Middle frontal gyrus (tissue), 1 donor: ENCODE measurements at regions not wholly inside any gene's neighbourhood (a gene's known extent, or its start where the extent isn't known, plus 50 kb on each side); places are given as distances from the start of the nearest gene placed in this dataset.

Source experiments
- DNase-seq: peaks from one replicate; pipeline ENCODE4 v3.0.0-alpha.2; 2015; ENCODE audit warnings: low spot score; ENCODE audit errors: extremely low spot score

DNA sequence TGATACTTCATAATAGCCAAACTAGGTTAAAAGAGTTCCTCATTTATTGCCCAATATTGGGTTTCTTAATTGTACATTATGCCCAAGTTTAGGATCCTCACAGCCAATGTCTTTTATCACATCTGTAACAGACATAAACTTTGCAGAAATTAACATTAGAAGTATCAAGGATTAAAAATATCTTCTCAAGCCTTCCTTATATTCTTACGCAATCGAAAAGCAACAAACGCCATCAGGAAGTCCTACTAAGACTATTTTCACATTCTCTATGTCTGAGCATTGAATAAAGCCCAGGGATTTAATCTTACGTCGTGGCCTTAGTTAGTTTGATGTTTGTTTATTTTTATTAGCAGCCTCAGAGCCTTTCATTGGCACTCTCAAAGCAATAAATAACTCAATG is 1660.4 kb upstream of the MIR17HG start:
- no peak for DNase-seq

GRCh38 chr13:89688918-89689317 is 1658.6 kb upstream of the MIR17HG start:
- DNase-seq: no peak

DNA sequence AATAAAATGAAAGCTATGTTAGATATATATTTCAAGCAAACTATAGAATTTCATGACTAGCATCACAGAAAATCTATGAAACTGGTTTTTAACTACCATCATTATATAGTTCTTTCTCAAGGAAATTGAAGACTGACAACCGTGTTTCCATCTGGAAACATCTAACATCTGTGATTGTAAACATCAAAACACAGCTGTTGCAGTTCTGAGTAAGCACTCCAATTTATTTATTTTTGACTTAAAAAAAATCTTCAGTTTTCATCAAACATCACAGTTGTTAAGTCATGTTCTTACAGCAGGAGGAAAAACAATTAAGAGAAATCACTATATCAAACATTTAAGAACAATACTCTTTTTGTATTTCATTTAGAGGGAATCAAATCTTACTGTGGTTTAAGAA is 1653.0 kb upstream of the MIR17HG start:
- DNase-seq: no peak

DNA sequence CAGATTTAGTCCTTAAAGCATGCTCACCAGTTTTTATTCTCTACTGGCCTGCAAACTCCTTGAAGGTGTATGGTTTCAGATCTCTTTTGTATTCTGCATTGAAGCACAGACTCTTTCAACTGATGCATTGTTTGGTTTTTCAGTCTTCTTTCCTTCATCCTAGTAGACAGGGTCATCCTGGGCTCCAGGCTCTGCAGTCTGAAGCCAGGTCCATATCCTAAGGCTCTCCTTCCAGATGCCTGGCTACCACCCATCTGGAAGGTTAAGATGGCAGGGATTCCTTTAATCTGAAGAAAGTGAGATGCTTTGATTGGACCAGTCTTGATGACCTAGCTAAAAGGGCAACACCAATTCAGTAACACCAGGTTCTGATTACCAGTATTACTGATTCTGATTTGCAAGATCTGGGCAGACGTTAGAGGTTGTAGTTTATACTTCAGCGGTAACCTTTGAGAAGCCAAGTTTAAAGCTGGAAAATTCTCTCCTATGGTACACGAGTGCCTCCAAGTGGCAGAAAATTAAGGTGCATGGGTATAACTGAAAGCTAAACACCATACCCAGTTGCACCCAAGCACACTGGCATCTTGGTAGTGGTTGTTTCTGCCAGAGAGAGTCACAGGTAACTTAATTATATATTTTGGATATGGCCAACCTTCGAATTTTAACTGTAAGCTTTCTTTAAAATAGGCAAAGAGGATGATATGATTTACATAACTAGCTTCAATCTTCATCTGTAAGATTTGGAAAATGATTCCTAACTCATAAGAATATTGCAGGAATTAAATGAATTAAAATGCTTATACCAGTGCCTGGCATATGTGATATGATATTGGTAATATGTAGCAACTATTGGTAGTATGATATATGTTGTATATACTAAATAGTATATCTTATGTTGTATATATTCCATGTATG is 1651.9 kb upstream of the MIR17HG start:
- no peak for DNase-seq

DNA sequence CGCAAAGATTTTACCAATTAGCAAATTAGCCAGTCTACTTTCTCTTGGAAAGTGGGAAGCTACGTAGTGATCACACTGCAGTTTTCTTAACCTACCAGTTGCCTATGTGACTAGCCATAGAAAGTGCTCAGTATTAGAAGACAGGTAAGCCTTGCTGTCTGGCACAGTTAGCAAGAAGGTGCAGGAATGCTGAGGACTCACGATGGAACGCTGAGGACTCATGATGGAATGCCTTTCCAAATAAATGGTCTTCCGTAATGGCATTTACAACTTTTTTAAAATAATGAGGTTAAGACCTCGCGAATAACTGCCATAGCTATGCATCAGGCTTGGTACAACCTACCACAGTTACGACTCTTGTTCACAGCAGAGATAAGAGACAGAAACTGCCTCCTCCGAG is 1645.6 kb upstream of the MIR17HG start:
- no peak for DNase-seq

DNA sequence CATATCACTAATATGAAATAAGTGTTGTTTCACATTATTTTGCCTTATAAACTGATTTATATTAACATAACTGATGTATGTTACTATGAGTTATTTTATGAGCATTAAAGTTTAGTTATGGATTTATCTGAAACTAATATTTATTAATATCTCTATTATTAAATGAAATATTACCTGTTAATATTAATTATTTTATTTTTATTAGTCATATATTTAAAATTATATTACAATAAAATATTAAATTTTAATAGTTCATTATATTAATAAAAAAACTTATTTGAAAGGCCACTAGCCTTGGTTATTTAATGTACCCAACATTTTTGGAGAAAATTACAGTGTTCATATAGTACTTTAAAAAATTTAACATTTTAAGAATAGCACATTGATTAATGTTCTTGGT is 1643.4 kb upstream of the MIR17HG start:
- no peak for DNase-seq

GRCh38 chr13:89708013-89708412 is 1639.5 kb upstream of the MIR17HG start:
- DNase-seq: no peak

DNA sequence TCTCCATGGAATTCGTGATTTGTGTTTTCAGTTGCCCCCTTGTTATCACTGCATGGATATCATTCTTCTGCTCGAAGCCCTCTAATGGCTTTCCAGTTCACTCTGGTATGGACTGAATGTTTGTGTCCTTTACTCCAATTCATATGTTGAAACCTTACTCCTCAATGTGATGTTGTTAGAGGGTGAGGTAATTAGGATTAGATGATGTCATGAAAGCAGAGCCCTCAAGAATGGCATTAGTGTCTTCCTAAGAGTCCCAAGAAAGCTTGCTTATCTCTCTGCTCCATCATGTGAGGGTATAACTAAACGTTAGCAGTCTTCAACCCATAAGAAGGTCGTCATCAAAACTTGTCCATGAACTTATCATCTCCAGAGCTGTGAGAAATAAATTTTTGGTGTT is 1626.3 kb upstream of the MIR17HG start:
- DNase-seq: no peak

GRCh38 chr13:89726690-89727435 is 1620.6 kb upstream of the MIR17HG start:
- DNase-seq: no peak

- DNase-seq: no peak
Observed at GRCh38 chr13:89733829-89734228, 1613.7 kb upstream of the MIR17HG start.

DNA sequence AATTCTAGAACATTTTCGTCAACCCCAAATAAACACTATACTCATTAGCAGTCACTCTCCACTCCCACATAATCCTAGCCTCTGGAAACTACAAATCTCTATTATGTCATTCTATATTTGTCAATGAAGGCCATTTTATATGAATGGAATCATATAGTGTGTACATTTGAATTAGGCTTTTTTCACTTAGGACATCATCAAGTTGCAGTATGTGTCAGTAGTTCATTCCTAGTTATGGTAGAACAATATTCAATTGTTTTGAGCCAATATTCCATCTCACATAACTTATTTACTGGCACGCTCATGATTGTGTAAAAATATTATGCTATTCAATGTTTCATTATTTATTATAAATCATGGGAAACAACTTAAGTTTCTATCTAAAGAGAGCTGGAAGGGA is 1610.4 kb upstream of the MIR17HG start:
- DNase-seq: no peak

DNA sequence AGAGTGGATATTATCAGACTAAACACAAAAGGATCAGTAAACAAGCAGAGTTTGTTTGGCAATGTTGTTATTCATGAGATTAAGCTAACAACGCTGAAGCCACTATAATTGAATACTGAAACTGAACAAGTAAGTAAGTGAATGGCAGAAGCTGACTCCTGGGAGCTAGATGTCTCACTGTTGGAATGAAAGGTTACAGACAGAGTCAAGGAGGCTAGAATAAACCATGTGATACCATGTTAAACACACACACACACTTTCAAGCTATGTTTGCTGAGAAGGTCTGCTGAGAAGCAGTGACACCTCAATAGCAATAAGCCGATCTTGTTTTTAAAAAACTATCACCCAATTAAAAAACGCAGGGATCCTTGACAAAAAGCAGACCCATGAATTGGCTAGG is 1609.4 kb upstream of the MIR17HG start:
- DNase-seq: no peak

DNA sequence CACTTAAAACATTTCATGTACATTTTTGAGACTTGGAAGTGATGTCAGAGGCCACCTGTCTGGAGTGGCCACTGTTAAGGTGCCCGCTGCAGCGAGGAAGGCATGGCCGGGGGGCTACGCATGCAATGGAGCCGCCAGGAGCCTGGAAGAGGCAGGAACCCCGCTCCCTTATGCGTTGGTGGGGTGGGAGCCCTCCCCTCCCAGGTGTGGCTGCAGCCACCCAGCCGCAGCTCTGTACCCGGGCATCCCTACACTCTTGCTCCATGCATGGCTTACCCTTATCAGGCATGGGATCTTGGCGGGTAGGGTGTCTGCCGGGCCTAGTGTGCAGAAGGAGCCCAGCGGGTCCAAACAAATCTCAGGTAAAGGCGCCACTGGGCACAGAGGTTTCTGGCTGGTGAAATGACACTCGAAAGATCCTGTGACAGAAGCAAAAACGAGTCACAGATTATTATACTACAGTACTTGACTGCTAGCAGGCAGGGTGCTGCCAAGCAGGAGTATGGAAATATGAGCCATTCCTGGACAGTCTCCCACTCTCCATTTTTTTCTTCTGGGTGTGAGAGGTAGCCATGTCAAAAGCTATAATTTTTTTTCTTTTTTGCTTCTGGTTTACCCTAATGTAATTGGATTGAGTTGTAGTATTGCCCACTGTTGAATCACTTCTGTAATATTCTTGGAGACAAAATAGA is 1606.3 kb upstream of the MIR17HG start:
- no peak for DNase-seq

- DNase-seq: no peak
Observed at GRCh38 chr13:89746554-89746953, 1600.9 kb upstream of the MIR17HG start.

DNA sequence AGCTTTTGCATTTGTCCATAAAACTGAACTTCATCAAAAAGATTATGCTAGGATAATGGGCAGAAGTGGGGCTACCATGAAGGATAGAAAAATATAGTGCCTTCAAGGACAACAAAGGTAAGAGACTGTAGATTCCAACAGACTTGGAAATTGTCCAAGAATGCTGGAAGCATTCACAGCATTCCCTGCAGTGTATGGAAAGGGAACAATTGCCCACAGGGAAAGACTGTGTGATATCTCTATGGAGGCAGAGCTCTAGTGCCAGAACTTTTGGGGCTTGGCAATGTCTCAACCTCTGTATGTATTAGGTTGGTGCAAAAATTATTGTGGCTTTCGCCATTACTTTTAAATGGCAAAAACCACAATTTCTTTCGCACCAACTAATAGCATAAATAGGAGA is 1598.8 kb upstream of the MIR17HG start:
- DNase-seq: no peak

DNA sequence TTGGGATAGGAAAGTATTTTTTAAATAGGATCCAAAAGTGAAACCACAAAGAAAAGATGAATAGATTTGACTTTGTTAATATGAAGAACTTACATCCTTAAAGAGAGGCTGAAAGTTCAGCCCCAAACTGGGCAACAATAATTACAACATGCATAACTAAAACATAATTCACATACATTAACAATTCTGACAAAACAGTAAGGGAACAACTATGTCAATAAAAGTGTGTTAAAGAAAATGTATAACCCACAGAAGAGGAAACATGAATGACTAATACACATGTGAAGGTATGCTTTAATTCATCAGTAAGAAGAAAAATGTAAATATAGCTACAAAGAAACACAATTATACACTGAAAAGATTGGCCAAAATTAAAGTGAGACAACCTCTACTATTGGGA is 1597.6 kb upstream of the MIR17HG start:
- no peak for DNase-seq

- DNase-seq: no peak
Observed at GRCh38 chr13:89750371-89750770, 1597.1 kb upstream of the MIR17HG start.

GRCh38 chr13:89751432-89751930 is 1596.0 kb upstream of the MIR17HG start:
- no peak for DNase-seq

DNA sequence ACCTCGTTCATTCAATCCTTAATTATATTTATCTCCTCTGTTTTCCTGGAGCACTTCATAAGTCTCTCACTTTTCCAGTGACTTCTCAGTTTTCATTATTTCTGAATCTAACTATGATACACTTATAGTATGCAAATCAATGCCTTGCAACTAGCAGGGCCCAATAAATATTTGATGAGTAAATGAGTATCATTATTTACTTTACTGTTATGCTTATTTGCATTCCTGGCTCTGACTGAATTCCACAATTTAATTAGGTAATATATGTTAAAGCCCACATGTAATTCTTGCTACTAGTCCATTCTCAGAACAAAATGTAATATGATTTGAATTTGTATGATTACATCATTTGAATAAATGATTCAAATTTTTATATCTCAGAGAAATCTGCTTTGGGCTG is 1595.1 kb upstream of the MIR17HG start:
- DNase-seq: no peak

- DNase-seq: no peak
Observed at GRCh38 chr13:89755729-89756492, 1591.6 kb upstream of the MIR17HG start.

GRCh38 chr13:89763005-89763404 is 1584.5 kb upstream of the MIR17HG start:
- DNase-seq: no peak
